ENCODE measurements at regions not wholly inside any gene's neighbourhood (a gene's known extent, or its start where the extent isn't known, plus 50 kb on each side); places are given as distances from the start of the nearest gene placed in this dataset.

- Mint-ChIP-seq H3K36me3 (ENCODE audit: insufficient read depth, unreplicated experiment) (no peaks in the 10 kb centered on the region), H3K4me1 (ENCODE audit: insufficient read depth, unreplicated experiment) (no peaks in the 10 kb centered on the region), H3K9me3 (ENCODE audit: unreplicated experiment) (no peaks in the 10 kb centered on the region), H3K27me3 (ENCODE audit: insufficient read depth, unreplicated experiment) (peaks cover 45% of the 10 kb centered on the region), H3K27ac (ENCODE audit: low read depth, unreplicated experiment) (no peak overlapping the region), H3K4me3 (ENCODE audit: unreplicated experiment) (no peak overlapping the region)
- DNase-seq (ENCODE audit: unreplicated experiment), result no peak
- ChIA-PET CTCF (no interaction called here), POLR2A (no interaction called here)
- intact Hi-C loops (cut with micrococcal nuclease), result no loop called here
- no peak for TF ChIP-seq CTCF (IDR thresholded peaks at IDR 0.05; ENCODE audit: unreplicated experiment)
- no TSS peak for BruUV-seq (replicated peaks)
These were observed 311.9 kb downstream of the PLOD2 start for GRCh38 chr3:145849115-145849514.

- no peaks in the 10 kb centered on the region for H3K36me3 Mint-ChIP-seq (ENCODE audit: insufficient read depth, unreplicated experiment)
- peaks cover 4% of the 10 kb centered on the region for H3K27me3 Mint-ChIP-seq (ENCODE audit: insufficient read depth, unreplicated experiment)
- BruUV-seq (replicated peaks), result no TSS peak
- CTCF ChIA-PET, result interaction anchor here (0.7 kb wide), 1 partner anchor 74 kb away, joined by 3 read pairs; no protein-coding TSS in a partner anchor
- DNase-seq (ENCODE audit: unreplicated experiment), result no peak
- H3K9me3 Mint-ChIP-seq (ENCODE audit: unreplicated experiment), result no peaks in the 10 kb centered on the region
- H3K4me1 Mint-ChIP-seq (ENCODE audit: insufficient read depth, unreplicated experiment), result no peaks in the 10 kb centered on the region
- POLR2A ChIA-PET, result no interaction called here
- intact Hi-C loops (cut with micrococcal nuclease), result no loop called here
- no peak overlapping the region for H3K4me3 Mint-ChIP-seq (ENCODE audit: unreplicated experiment)
- H3K27ac Mint-ChIP-seq (ENCODE audit: low read depth, unreplicated experiment), result no peak overlapping the region
- no peak for TF ChIP-seq CTCF (IDR thresholded peaks at IDR 0.05; ENCODE audit: unreplicated experiment)
These were observed 306.5 kb downstream of the PLOD2 start for GRCh38 chr3:145854499-145854898.

GRCh38 chr3:145857956-145858355 is 303.0 kb downstream of the PLOD2 start:
- ChIA-PET POLR2A (no interaction called here), CTCF (interaction anchor here (0.7 kb wide), 1 partner anchor 168 kb away, joined by 4 read pairs; no protein-coding TSS in a partner anchor)
- intact Hi-C loops (cut with micrococcal nuclease), result no loop called here
- no TSS peak for BruUV-seq (replicated peaks)
- no peak for TF ChIP-seq CTCF (IDR thresholded peaks at IDR 0.05; ENCODE audit: unreplicated experiment)
- Mint-ChIP-seq H3K9me3 (ENCODE audit: unreplicated experiment) (no peaks in the 10 kb centered on the region), H3K27me3 (ENCODE audit: insufficient read depth, unreplicated experiment) (no peaks in the 10 kb centered on the region), H3K4me3 (ENCODE audit: unreplicated experiment) (no peak overlapping the region), H3K36me3 (ENCODE audit: insufficient read depth, unreplicated experiment) (no peaks in the 10 kb centered on the region), H3K27ac (ENCODE audit: low read depth, unreplicated experiment) (no peak overlapping the region), H3K4me1 (ENCODE audit: insufficient read depth, unreplicated experiment) (no peaks in the 10 kb centered on the region)
- peak; percentile 17 for DNase-seq (ENCODE audit: unreplicated experiment)

- H3K27ac Mint-ChIP-seq (ENCODE audit: low read depth, unreplicated experiment), result no peak overlapping the region
- no peaks in the 10 kb centered on the region for H3K4me1 Mint-ChIP-seq (ENCODE audit: insufficient read depth, unreplicated experiment)
- intact Hi-C loops (cut with micrococcal nuclease), result no loop called here
- no TSS peak for BruUV-seq (replicated peaks)
- no peak for DNase-seq (ENCODE audit: unreplicated experiment)
- no peak for TF ChIP-seq CTCF (IDR thresholded peaks at IDR 0.05; ENCODE audit: unreplicated experiment)
- H3K4me3 Mint-ChIP-seq (ENCODE audit: unreplicated experiment), result no peak overlapping the region
- no peaks in the 10 kb centered on the region for H3K27me3 Mint-ChIP-seq (ENCODE audit: insufficient read depth, unreplicated experiment)
- POLR2A ChIA-PET, result no interaction called here
- H3K36me3 Mint-ChIP-seq (ENCODE audit: insufficient read depth, unreplicated experiment), result no peaks in the 10 kb centered on the region
- no peaks in the 10 kb centered on the region for H3K9me3 Mint-ChIP-seq (ENCODE audit: unreplicated experiment)
- CTCF ChIA-PET, result no interaction called here
These were observed 296.6 kb downstream of the PLOD2 start for GRCh38 chr3:145864336-145864735.
